ENCODE measurements at regions not wholly inside any gene's neighbourhood (a gene's known extent, or its start where the extent isn't known, plus 50 kb on each side); places are given as distances from the start of the nearest gene placed in this dataset.

- no peak for TF ChIP-seq POLR2A (IDR thresholded peaks at IDR 0.05)
- TF ChIP-seq CTCF (IDR thresholded peaks at IDR 0.05), result no peak
Measured at GRCh38 chr4:13276357-13276756, 207.8 kb downstream of the RAB28 start.
